ENCODE measurements at regions not wholly inside any gene's neighbourhood (a gene's known extent, or its start where the extent isn't known, plus 50 kb on each side); places are given as distances from the start of the nearest gene placed in this dataset.

- Histone ChIP-seq H3K4me1 (ENCODE audit: low read length) (no peaks in the 10 kb centered on the region), H3K4me3 (ENCODE audit: low read length) (no peak overlapping the region), H3K27me3 (ENCODE audit: low read depth, low read length) (no peaks in the 10 kb centered on the region), H4K20me1 (ENCODE audit: insufficient read depth, low read length) (no peaks in the 10 kb centered on the region; the same call in 1 of the 2 replicates), H2AFZ (ENCODE audit: low read depth, low read length) (no peak overlapping the region), H3K27ac (ENCODE audit: low read length) (no peak overlapping the region), H3K79me2 (ENCODE audit: low read length) (no peaks in the 10 kb centered on the region), H3K36me3 (replicated peaks; ENCODE audit: low read depth, low read length) (no peaks in the 10 kb centered on the region), H3K4me2 (ENCODE audit: low read length) (no peak overlapping the region), H3K9me3 (ENCODE audit: insufficient read depth, low read length) (no peaks in the 10 kb centered on the region), H3K9ac (ENCODE audit: low read length) (no peak overlapping the region)
- TF ChIP-seq CTCF (IDR thresholded peaks at IDR 0.05; ENCODE audit: low read depth, low read length) = no peak
- TF ChIP-seq EZH2phosphoT487 (IDR thresholded peaks at IDR 0.05; ENCODE audit: low read depth) = no peak
Measured at GRCh38 chr18:78295262-78295661, 684.4 kb upstream of the SALL3 start.

- H3K79me2 ChIP-seq (ENCODE audit: low read length) = no peaks in the 10 kb centered on the region
- TF ChIP-seq EZH2phosphoT487 (IDR thresholded peaks at IDR 0.05; ENCODE audit: low read depth) (no peak), CTCF (IDR thresholded peaks at IDR 0.05; ENCODE audit: low read depth, low read length) (no peak)
- H3K27me3 ChIP-seq (ENCODE audit: low read depth, low read length) = no peaks in the 10 kb centered on the region
- no peak overlapping the region for H2AFZ ChIP-seq (ENCODE audit: low read depth, low read length)
- H3K9me3 ChIP-seq (ENCODE audit: insufficient read depth, low read length) = no peaks in the 10 kb centered on the region
- H3K4me3 ChIP-seq (ENCODE audit: low read length) = no peak overlapping the region
- H4K20me1 ChIP-seq (ENCODE audit: insufficient read depth, low read length) = no peaks in the 10 kb centered on the region; the same call in 1 of the 2 replicates
- no peak overlapping the region for H3K27ac ChIP-seq (ENCODE audit: low read length)
- no peaks in the 10 kb centered on the region for H3K4me1 ChIP-seq (ENCODE audit: low read length)
- H3K36me3 ChIP-seq (replicated peaks; ENCODE audit: low read depth, low read length) = no peaks in the 10 kb centered on the region
- no peak overlapping the region for H3K9ac ChIP-seq (ENCODE audit: low read length)
- H3K4me2 ChIP-seq (ENCODE audit: low read length) = no peak overlapping the region
Measured at GRCh38 chr18:78296166-78296565, 683.5 kb upstream of the SALL3 start.

GRCh38 chr18:78297048-78297447 lies 682.6 kb upstream of the SALL3 start:
- Histone ChIP-seq H2AFZ (ENCODE audit: low read depth, low read length) (no peak overlapping the region), H3K79me2 (ENCODE audit: low read length) (no peaks in the 10 kb centered on the region), H3K4me1 (ENCODE audit: low read length) (no peaks in the 10 kb centered on the region), H3K36me3 (replicated peaks; ENCODE audit: low read depth, low read length) (no peaks in the 10 kb centered on the region), H3K9me3 (ENCODE audit: insufficient read depth, low read length) (no peaks in the 10 kb centered on the region), H3K4me2 (ENCODE audit: low read length) (no peak overlapping the region), H3K27me3 (ENCODE audit: low read depth, low read length) (no peaks in the 10 kb centered on the region), H3K4me3 (ENCODE audit: low read length) (no peak overlapping the region), H3K27ac (ENCODE audit: low read length) (no peak overlapping the region), H3K9ac (ENCODE audit: low read length) (no peak overlapping the region), H4K20me1 (ENCODE audit: insufficient read depth, low read length) (no peaks in the 10 kb centered on the region; the same call in 1 of the 2 replicates)
- no peak for TF ChIP-seq EZH2phosphoT487 (IDR thresholded peaks at IDR 0.05; ENCODE audit: low read depth)
- TF ChIP-seq CTCF (IDR thresholded peaks at IDR 0.05; ENCODE audit: low read depth, low read length) = no peak

- H3K79me2 ChIP-seq (ENCODE audit: low read length) = no peaks in the 10 kb centered on the region
- H3K36me3 ChIP-seq (replicated peaks; ENCODE audit: low read depth, low read length) = no peaks in the 10 kb centered on the region
Measured at GRCh38 chr18:78303519-78304191, 676.0 kb upstream of the SALL3 start.

More at GRCh38 chr18:78303519-78304191, 676.0 kb upstream of the SALL3 start:
- no peak overlapping the region for H2AFZ ChIP-seq (ENCODE audit: low read depth, low read length)
- no peak overlapping the region for H3K9ac ChIP-seq (ENCODE audit: low read length)
- no peak overlapping the region for H3K4me3 ChIP-seq (ENCODE audit: low read length)
- H3K27me3 ChIP-seq (ENCODE audit: low read depth, low read length) = no peaks in the 10 kb centered on the region
- TF ChIP-seq EZH2phosphoT487 (IDR thresholded peaks at IDR 0.05; ENCODE audit: low read depth) = no peak
- no peak for TF ChIP-seq CTCF (IDR thresholded peaks at IDR 0.05; ENCODE audit: low read depth, low read length)
- H3K4me1 ChIP-seq (ENCODE audit: low read length) = no peaks in the 10 kb centered on the region
- no peak overlapping the region for H3K4me2 ChIP-seq (ENCODE audit: low read length)
- H3K9me3 ChIP-seq (ENCODE audit: insufficient read depth, low read length) = no peaks in the 10 kb centered on the region
- H4K20me1 ChIP-seq (ENCODE audit: insufficient read depth, low read length) = no peaks in the 10 kb centered on the region
- H3K27ac ChIP-seq (ENCODE audit: low read length) = no peak overlapping the region
